Trophoblast cell (in vitro differentiated cells and primary cell): ENCODE measurements at regions not wholly inside any gene's neighbourhood (a gene's known extent, or its start where the extent isn't known, plus 50 kb on each side); places are given as distances from the start of the nearest gene placed in this dataset.

Source experiments
- DNase-seq, 2 donors: peaks; one replicate each; pipeline ENCODE4 v3.0.0-alpha.2; 2016
- H2AFZ ChIP-seq: 2 replicates; pipeline ENCODE4 v1.6.1; 2013; ENCODE audit warnings: low read length, moderate library complexity, mild to moderate bottlenecking; ENCODE audit not compliant: insufficient read depth, poor library complexity
- H2AK5ac ChIP-seq: 2 replicates; pipeline ENCODE4 v1.6.1; 2013; ENCODE audit warnings: mild to moderate bottlenecking, low read length
- H2BK120ac ChIP-seq: 2 replicates; pipeline ENCODE4 v1.6.1; 2013; ENCODE audit warnings: low read length, mild to moderate bottlenecking, moderate library complexity; ENCODE audit not compliant: insufficient read depth, poor library complexity
- H2BK12ac ChIP-seq: 2 replicates; pipeline ENCODE4 v1.6.1; 2013; ENCODE audit warnings: mild to moderate bottlenecking, low read length, moderate library complexity
- H2BK5ac ChIP-seq: 2 replicates; pipeline ENCODE4 v1.6.1; 2013; ENCODE audit warnings: low read length, low read depth, moderate library complexity, mild to moderate bottlenecking; ENCODE audit not compliant: poor library complexity
- H3K14ac ChIP-seq: 2 replicates; pipeline ENCODE4 v1.6.1; 2013; ENCODE audit warnings: mild to moderate bottlenecking, low read length
- H3K18ac ChIP-seq: 2 replicates; pipeline ENCODE4 v1.6.1; 2013; ENCODE audit warnings: mild to moderate bottlenecking, low read length
- H3K23ac ChIP-seq: 2 replicates; pipeline ENCODE4 v1.6.1; 2013; ENCODE audit warnings: low read length
- H3K27ac ChIP-seq: 2 replicates; pipeline ENCODE4 v1.5.1; 2013; ENCODE audit warnings: low read depth, mild to moderate bottlenecking, inconsistent platforms, low read length, moderate library complexity
- H3K27me3 ChIP-seq: 2 replicates; pipeline ENCODE4 v1.6.1; 2013; ENCODE audit warnings: inconsistent platforms, mild to moderate bottlenecking, low read length, moderate library complexity; ENCODE audit not compliant: insufficient read depth
- H3K36me3 ChIP-seq, 2 experiments: 1 replicate in 1 of 2; 2 replicates in 1 of 2; pipeline ENCODE4 v1.6.1; 2013; ENCODE audit warnings: low read length in 2 of 2, mild to moderate bottlenecking in 2 of 2, moderate library complexity in 1 of 2; ENCODE audit not compliant: insufficient read depth in 2 of 2, control insufficient read depth in 1 of 2
- H3K4ac ChIP-seq: 2 replicates; pipeline ENCODE4 v1.6.1; 2013; ENCODE audit warnings: low read depth, mild to moderate bottlenecking, low read length, moderate library complexity
- H3K4me1 ChIP-seq, 2 experiments: 1 replicate in 1 of 2; 2 replicates in 1 of 2; pipeline ENCODE4 v1.6.1; 2013; ENCODE audit warnings: low read length in 2 of 2, mild to moderate bottlenecking in 2 of 2, moderate library complexity in 1 of 2; ENCODE audit not compliant: insufficient read depth in 2 of 2, control insufficient read depth in 1 of 2
- H3K4me2 ChIP-seq: 2 replicates; pipeline ENCODE4 v1.6.1; 2013; ENCODE audit warnings: inconsistent platforms, mild to moderate bottlenecking, low read length, moderate library complexity
- H3K4me3 ChIP-seq: 2 replicates; pipeline ENCODE4 v1.5.1; 2013; ENCODE audit warnings: mild to moderate bottlenecking, low read depth, low read length, inconsistent platforms
- H3K79me1 ChIP-seq: one replicate; pipeline ENCODE4 v1.6.1; 2013; ENCODE audit warnings: low read length
- H3K79me2 ChIP-seq: 2 replicates; pipeline ENCODE4 v1.6.1; 2013; ENCODE audit warnings: low read length, mild to moderate bottlenecking; ENCODE audit not compliant: control insufficient read depth, insufficient read depth, poor library complexity
- H3K9ac ChIP-seq: 2 replicates; pipeline ENCODE4 v1.6.1; 2013; ENCODE audit warnings: mild to moderate bottlenecking, low read length
- H3K9me3 ChIP-seq: 2 replicates; pipeline ENCODE4 v1.6.1; 2013; ENCODE audit warnings: low read depth, mild to moderate bottlenecking, control low read depth, inconsistent platforms, low read length; ENCODE audit not compliant: insufficient read depth
- H4K12ac ChIP-seq: 2 replicates; pipeline ENCODE4 v1.6.1; 2013; ENCODE audit warnings: low read depth, mild to moderate bottlenecking, low read length, moderate library complexity
- H4K8ac ChIP-seq: 2 replicates; pipeline ENCODE4 v1.6.1; 2013; ENCODE audit warnings: low read depth, mild to moderate bottlenecking, low read length, moderate library complexity
- H4K91ac ChIP-seq: one replicate; pipeline ENCODE4 v1.6.1; 2013; ENCODE audit warnings: low read depth, mild to moderate bottlenecking, low read length, moderate library complexity
- WGBS: extraction: QIAGEN DNeasy Blood & Tissue Kit; methylation state at CpG from one replicate; pipeline ENCODE4 v1.1.7; 2013; ENCODE audit warnings: missing lambda C conversion rate; ENCODE audit not compliant: insufficient read length, insufficient coverage; ENCODE audit errors: extremely low coverage; 5-methylcytosine and 5-hydroxymethylcytosine counted together

- H3K4me1 ChIP-seq, result no peaks in the 10 kb centered on the region
- no peak overlapping the region for H3K4me3 ChIP-seq
- no peak overlapping the region for H3K9ac ChIP-seq
- H4K91ac ChIP-seq, result no peak overlapping the region
- no peak overlapping the region for H2BK5ac ChIP-seq
- H3K14ac ChIP-seq, result no peak overlapping the region
- no peak overlapping the region for H3K23ac ChIP-seq
- no peak overlapping the region for H2AK5ac ChIP-seq
- no peaks in the 10 kb centered on the region for H3K36me3 ChIP-seq
- no peak overlapping the region for H2BK12ac ChIP-seq
- DNase-seq, result no peak
- H3K4me2 ChIP-seq, result no peak overlapping the region
- no peak overlapping the region for H3K4ac ChIP-seq
- no peaks in the 10 kb centered on the region for H3K27me3 ChIP-seq
- no peaks in the 10 kb centered on the region for H3K79me2 ChIP-seq
- no CpG with 5 or more reads among the region's 2 CpGs for WGBS
- H2AFZ ChIP-seq, result no peak overlapping the region
- no peaks in the 10 kb centered on the region for H3K79me1 ChIP-seq
- no peak overlapping the region for H3K18ac ChIP-seq
- no peak overlapping the region for H4K8ac ChIP-seq
- H3K9me3 ChIP-seq, result no peaks in the 10 kb centered on the region
- H3K27ac ChIP-seq, result no peak overlapping the region
- no peak overlapping the region for H4K12ac ChIP-seq
- H2BK120ac ChIP-seq, result no peak overlapping the region
Observed at GRCh38 chr1:218625393-218625792, 280.3 kb downstream of the TGFB2 start.

GRCh38 chr1:218633238-218633988 is 288.3 kb downstream of the TGFB2 start:
- H3K23ac ChIP-seq, result no peak overlapping the region
- no peak overlapping the region for H3K4ac ChIP-seq
- no peak overlapping the region for H3K14ac ChIP-seq
- H3K79me2 ChIP-seq, result no peaks in the 10 kb centered on the region
- H2AFZ ChIP-seq, result no peak overlapping the region
- peaks cover 4 to 7% of the 10 kb centered on the region in 2 experiments for H3K4me1 ChIP-seq
- H3K36me3 ChIP-seq, result no peaks in the 10 kb centered on the region
- no peak overlapping the region for H2BK5ac ChIP-seq
- H4K91ac ChIP-seq, result no peak overlapping the region
- H3K27me3 ChIP-seq, result no peaks in the 10 kb centered on the region
- no peak overlapping the region for H3K4me2 ChIP-seq
- no CpG with 5 or more reads among the region's 9 CpGs for WGBS
- H4K12ac ChIP-seq, result no peak overlapping the region
- H3K9ac ChIP-seq, result no peak overlapping the region
- DNase-seq, result peak in 1 of 2 donors; percentile 38
- H3K27ac ChIP-seq, result no peak overlapping the region
- H4K8ac ChIP-seq, result no peak overlapping the region
- H3K9me3 ChIP-seq, result no peaks in the 10 kb centered on the region
- H2BK12ac ChIP-seq, result peak overlapping the region; percentile 25
- H3K79me1 ChIP-seq, result no peaks in the 10 kb centered on the region
- H3K18ac ChIP-seq, result no peak overlapping the region
- H2AK5ac ChIP-seq, result no peak overlapping the region
- no peak overlapping the region for H3K4me3 ChIP-seq
- no peak overlapping the region for H2BK120ac ChIP-seq

DNA sequence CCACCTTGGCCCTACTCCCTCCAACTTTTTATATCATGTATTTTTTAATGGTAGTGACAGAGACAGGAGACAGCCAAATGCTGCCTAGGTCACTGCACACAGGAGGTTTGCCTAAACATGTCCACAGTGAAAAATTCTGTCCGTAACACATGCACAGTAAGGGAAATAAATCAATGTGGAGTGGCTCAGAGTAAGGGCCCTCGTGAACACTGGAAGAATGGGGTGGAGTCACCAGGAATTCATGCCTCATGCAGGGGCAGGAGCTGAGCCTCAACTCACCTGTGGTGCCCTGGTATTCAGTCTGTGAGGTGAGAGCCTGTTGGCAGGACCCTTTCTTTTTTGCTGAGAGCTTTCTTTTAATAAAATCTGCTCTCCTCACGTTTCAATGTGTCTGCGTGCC is 289.1 kb downstream of the TGFB2 start:
- Histone ChIP-seq H3K27ac (no peak overlapping the region), H3K23ac (no peak overlapping the region), H3K4me3 (no peak overlapping the region), H2AFZ (no peak overlapping the region), H3K18ac (no peak overlapping the region), H3K9ac (no peak overlapping the region), H4K8ac (peak overlapping the region; percentile 16), H3K36me3 (no peaks in the 10 kb centered on the region), H3K14ac (no peak overlapping the region), H3K27me3 (no peaks in the 10 kb centered on the region), H3K9me3 (no peaks in the 10 kb centered on the region), H4K91ac (no peak overlapping the region), H3K79me1 (no peaks in the 10 kb centered on the region), H3K4ac (no peak overlapping the region), H2AK5ac (no peak overlapping the region), H2BK12ac (peak overlapping the region; percentile 25), H2BK5ac (peak overlapping the region; percentile 4), H2BK120ac (no peak overlapping the region), H3K4me2 (no peak overlapping the region), H3K4me1 (peaks cover 4 to 7% of the 10 kb centered on the region in 2 experiments), H4K12ac (no peak overlapping the region), H3K79me2 (no peaks in the 10 kb centered on the region)
- DNase-seq, result no peak
- WGBS, result no CpG with 5 or more reads among the region's 4 CpGs

- Histone ChIP-seq H3K23ac (no peak overlapping the region), H3K27ac (no peak overlapping the region), H4K91ac (no peak overlapping the region), H3K14ac (no peak overlapping the region), H3K4me1 (peaks cover 4 to 8% of the 10 kb centered on the region in 2 experiments), H2AFZ (no peak overlapping the region), H2BK120ac (no peak overlapping the region), H4K12ac (no peak overlapping the region), H2BK12ac (no peak overlapping the region), H3K79me1 (peaks cover under 1% of the 10 kb centered on the region), H3K27me3 (no peaks in the 10 kb centered on the region), H2AK5ac (no peak overlapping the region), H3K9ac (no peak overlapping the region), H3K4me3 (no peak overlapping the region), H3K4ac (no peak overlapping the region), H3K36me3 (no peaks in the 10 kb centered on the region), H3K4me2 (no peak overlapping the region), H3K18ac (no peak overlapping the region), H2BK5ac (no peak overlapping the region), H3K9me3 (no peaks in the 10 kb centered on the region), H4K8ac (no peak overlapping the region), H3K79me2 (no peaks in the 10 kb centered on the region)
- no CpG with 5 or more reads among the region's 1 CpG for WGBS
- DNase-seq, result no peak
Observed at GRCh38 chr1:218636548-218636947, 291.4 kb downstream of the TGFB2 start.
